Pancreas (tissue), 10 donors: ENCODE measurements at regions not wholly inside any gene's neighbourhood (a gene's known extent, or its start where the extent isn't known, plus 50 kb on each side); places are given as distances from the start of the nearest gene placed in this dataset.
A peak's percentile ranks its signal among the peaks of the same experiment; 100 is the strongest.

Experiments used
- ATAC-seq, 4 donors: fragments of 200-7000 bp; cut with Tn5 transposase; one replicate each; pipeline versions ENCODE4 v1.8.0 to v1.9.1; 2020; ENCODE audit warnings: mild to moderate bottlenecking in 4 of 4, moderate library complexity in 4 of 4
- DNase-seq, 6 donors: peaks; one replicate each; pipeline ENCODE4 v3.0.0-alpha.2; 2020
- FAIRE-seq: peaks from 2 replicates; lab custom pipeline; 2012; peaks lifted over from hg19 to GRCh38; lab: Jason Lieb, UNC
- H3K27ac ChIP-seq, 4 donors: fragments of 200-600 bp; sonication (generic); 1 replicate in 3 of 4; 2 replicates in 1 of 4; pipeline versions ENCODE4 v1.5.0 to v1.8.0; 2020
- H3K27me3 ChIP-seq, 4 donors: fragments of 200-600 bp; one replicate each; pipeline ENCODE4 v1.8.0; 2021
- H3K36me3 ChIP-seq, 3 donors: fragments of 200-600 bp; sonication (generic) in 1 of 3; one replicate each; pipeline versions ENCODE4 v1.5.0 to v1.8.0; 2020 to 2021
- H3K4me1 ChIP-seq, 3 donors: fragments of 200-600 bp; one replicate each; pipeline ENCODE4 v1.8.0; 2021
- H3K4me3 ChIP-seq, 4 donors: fragments of 200-600 bp; sonication (generic) in 2 of 4; one replicate each; pipeline versions ENCODE4 v1.5.0 to v1.8.0; 2020 to 2021
- H3K9me3 ChIP-seq, 4 donors: fragments of 200-600 bp; one replicate each; pipeline ENCODE4 v1.8.0; 2021
- CTCF ChIP-seq, 4 donors: fragments of 200-600 bp; sonication (generic) in 3 of 4; IDR thresholded peaks; one replicate each; pipeline versions ENCODE4 v1.5.0 to v1.8.0; 2021; ENCODE audit warnings: antibody characterized with exemption in 4 of 4
- WGBS, 2 donors: extraction: QIAGEN DNeasy Blood & Tissue Kit; methylation state at CpG; one replicate each; pipeline ENCODE4 v1.1.7; 2013; 5-methylcytosine and 5-hydroxymethylcytosine counted together
- intact Hi-C, 3 donors: fragments of 100-400 bp; cut with DNase I; formaldehyde crosslinking; loops; one replicate each; pipeline versions ENCODE4 v1.11.1 to v1.14.2; 2022
- donor health status: healthy with polysubstance abuse.
- donor health status: DM: no; HTN: no; CAD: no; lungs with moderate emphysema.
- donor health status: DM: no; HTN: no; CAD: no.
- donor health status: control.
- donor health status: control.
- donor health status: Bipolar disorder and iron deficiency.
- donor health status: DM: yes; HTN: yes; CAD: no.
- donor health status: DM: no; HTN: no; CAD: no.
- donor health status: DM: no; HTN: no; CAD: no.
- donor health status: DM: yes; HTN: yes; CAD: no.

- H3K36me3 ChIP-seq = no peaks in the 10 kb centered on the region
- 88 to 91% methylated on average over 10 of the region's 10 CpGs for WGBS, 2 donors
- H3K27me3 ChIP-seq = no peaks in the 10 kb centered on the region
- ATAC-seq = no peak
- intact Hi-C loops = no loop called here
- TF ChIP-seq CTCF (IDR thresholded peaks at IDR 0.05) = no peak
- H3K4me1 ChIP-seq = peaks cover 9 to 14% (median 9%) of the 10 kb centered on the region in 3 donors
- peak in 1 of 6 donors; percentile 1 for DNase-seq
- H3K9me3 ChIP-seq = no peaks in the 10 kb centered on the region
- no peak overlapping the region for H3K27ac ChIP-seq
- FAIRE-seq = no peak
- H3K4me3 ChIP-seq = no peak overlapping the region
Measured at GRCh38 chr1:229101011-229101871, 169.7 kb upstream of the RAB4A start.

GRCh38 chr1:229102741-229103391 is 168.0 kb upstream of the RAB4A start:
- FAIRE-seq (no peak), ATAC-seq (peak in 3 of 4 donors; percentile 10 to 32 (median 24)), DNase-seq (no peak)
- TF ChIP-seq CTCF (IDR thresholded peaks at IDR 0.05) = no peak
- Histone ChIP-seq H3K4me3 (no peak overlapping the region), H3K27me3 (no peaks in the 10 kb centered on the region), H3K9me3 (no peaks in the 10 kb centered on the region), H3K36me3 (no peaks in the 10 kb centered on the region), H3K4me1 (peaks cover 9 to 14% (median 9%) of the 10 kb centered on the region in 3 donors), H3K27ac (no peak overlapping the region)
- intact Hi-C loops = no loop called here
- 45 to 50% methylated on average over 2 of the region's 2 CpGs for WGBS, 2 donors

- H3K9me3 ChIP-seq = no peaks in the 10 kb centered on the region
- WGBS, 2 donors = 74 to 80% methylated on average over 2 of the region's 2 CpGs
- FAIRE-seq (no peak), ATAC-seq (no peak), DNase-seq (peak in 1 of 6 donors; percentile 5)
- no peak overlapping the region for H3K4me3 ChIP-seq
- peaks cover 9 to 13% (median 12%) of the 10 kb centered on the region in 3 donors for H3K4me1 ChIP-seq
- intact Hi-C loops = no loop called here
- no peaks in the 10 kb centered on the region for H3K36me3 ChIP-seq
- no peak overlapping the region for H3K27ac ChIP-seq
- TF ChIP-seq CTCF (IDR thresholded peaks at IDR 0.05) = no peak
- no peaks in the 10 kb centered on the region for H3K27me3 ChIP-seq
Measured at GRCh38 chr1:229104654-229105053, 166.3 kb upstream of the RAB4A start.

- 37 to 50% methylated on average over 3 of the region's 3 CpGs for WGBS, 2 donors
- Histone ChIP-seq H3K4me3 (no peak overlapping the region), H3K27me3 (no peaks in the 10 kb centered on the region), H3K36me3 (no peaks in the 10 kb centered on the region), H3K4me1 (peaks cover 12 to 13% (median 12%) of the 10 kb centered on the region in 3 donors), H3K27ac (no peak overlapping the region), H3K9me3 (no peaks in the 10 kb centered on the region)
- FAIRE-seq (no peak), ATAC-seq (peak in 1 of 4 donors; percentile 41), DNase-seq (peak in 1 of 6 donors; percentile 7)
- TF ChIP-seq CTCF (IDR thresholded peaks at IDR 0.05) = no peak
- intact Hi-C loops = no loop called here
Measured at GRCh38 chr1:229105109-229105508, 165.8 kb upstream of the RAB4A start.
